GM03348 (cell line): ENCODE measurements at regions not wholly inside any gene's neighbourhood (a gene's known extent, or its start where the extent isn't known, plus 50 kb on each side); places are given as distances from the start of the nearest gene placed in this dataset.

Source experiments
- DNase-seq: peaks from one replicate; pipeline ENCODE4 v3.0.0; 2012; ENCODE audit warnings: low spot score

DNA sequence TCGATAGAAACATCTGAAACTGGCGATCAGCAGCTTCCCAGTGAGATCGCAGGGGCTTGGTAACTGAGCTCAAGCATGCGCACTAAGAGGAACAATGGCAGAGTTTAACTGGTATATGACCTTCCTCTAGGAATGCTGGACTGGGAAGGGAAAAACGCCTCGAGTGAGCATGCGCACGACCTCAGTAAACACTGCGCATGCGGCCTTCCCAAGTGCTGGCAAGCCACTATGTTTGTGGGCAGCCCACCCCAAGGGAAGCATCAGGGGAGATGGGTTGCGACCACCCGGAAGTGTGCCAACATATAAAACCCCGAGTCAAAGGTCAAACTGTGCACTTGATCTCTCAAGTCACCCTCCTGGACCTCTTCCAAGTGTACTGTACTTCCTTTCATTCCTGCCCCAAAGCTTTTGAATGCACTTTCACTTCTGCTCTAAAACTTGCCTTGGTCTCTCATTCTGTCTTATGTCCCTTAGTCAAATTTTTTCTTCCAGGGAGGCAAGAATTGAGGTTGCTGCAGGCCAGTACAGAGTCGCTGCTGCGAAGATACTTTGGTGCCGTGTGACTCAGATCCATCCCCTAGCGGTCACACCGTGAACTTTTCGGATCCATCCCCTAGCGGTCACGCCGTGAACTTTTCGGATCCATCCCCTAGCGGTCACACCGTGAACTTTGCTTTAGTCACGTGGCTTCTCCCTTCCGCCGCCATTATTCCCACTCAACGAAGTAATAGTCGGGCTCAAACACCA lies 243.3 kb downstream of the FAM43A start:
- no peak for DNase-seq

DNA sequence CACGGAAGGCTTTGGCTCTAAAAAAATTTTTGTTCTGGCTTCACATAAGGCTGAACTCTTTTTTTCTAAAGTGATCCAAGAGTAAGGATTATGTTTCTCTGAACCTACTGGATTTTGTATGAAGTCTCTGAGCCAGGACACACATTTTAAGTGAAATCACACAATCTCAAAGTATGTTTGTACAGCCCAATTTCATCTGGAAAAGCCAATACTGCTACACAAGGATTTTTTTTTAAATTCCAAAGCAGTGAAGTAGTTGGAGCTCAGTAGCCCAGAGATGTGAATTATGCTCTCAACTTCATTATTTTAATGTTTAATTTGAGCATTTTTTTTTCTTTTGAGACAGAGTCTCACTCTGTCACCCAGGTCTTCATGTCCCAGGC lies 243.9 kb downstream of the FAM43A start:
- DNase-seq: peak; percentile 20

DNA sequence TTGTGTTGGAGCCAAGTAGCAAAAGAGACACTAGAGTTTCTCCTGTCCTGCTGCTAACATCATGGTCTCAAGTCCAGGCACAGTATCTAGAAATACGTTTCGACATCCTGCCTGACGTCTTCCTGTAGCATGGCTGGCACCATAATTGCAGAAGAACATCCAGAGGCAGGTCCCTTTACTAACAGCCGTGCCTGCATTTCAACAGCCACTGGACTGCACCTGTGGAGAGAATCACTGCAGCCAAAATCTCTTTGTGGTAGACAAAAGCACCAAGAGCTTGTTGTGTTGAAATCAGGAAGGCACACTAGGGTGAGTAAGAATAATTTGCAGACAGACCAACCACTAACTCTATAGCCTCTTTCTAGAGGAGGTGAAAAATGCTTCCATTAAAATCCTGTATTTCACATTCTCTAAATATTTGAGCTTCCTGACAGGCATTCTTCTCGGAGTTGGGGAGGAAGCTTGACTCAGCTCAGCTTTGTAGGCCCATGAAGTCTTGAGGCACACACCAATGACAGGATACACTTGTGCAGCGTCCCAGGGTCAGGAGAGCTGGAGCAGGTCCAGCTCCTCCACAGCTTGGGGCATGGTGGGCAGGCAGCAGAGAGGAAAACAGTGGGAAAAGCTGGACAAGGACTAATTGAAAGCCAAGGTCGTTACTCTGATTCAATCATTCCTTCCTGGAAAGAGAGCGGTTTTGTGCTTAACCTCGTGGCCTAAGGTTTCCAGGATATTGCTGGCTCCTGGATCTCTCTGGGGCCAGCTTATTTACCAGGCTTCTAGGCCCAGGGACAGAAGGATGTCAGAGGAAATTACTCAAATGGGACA lies 244.9 kb downstream of the FAM43A start:
- peak; percentile 84 for DNase-seq

DNA sequence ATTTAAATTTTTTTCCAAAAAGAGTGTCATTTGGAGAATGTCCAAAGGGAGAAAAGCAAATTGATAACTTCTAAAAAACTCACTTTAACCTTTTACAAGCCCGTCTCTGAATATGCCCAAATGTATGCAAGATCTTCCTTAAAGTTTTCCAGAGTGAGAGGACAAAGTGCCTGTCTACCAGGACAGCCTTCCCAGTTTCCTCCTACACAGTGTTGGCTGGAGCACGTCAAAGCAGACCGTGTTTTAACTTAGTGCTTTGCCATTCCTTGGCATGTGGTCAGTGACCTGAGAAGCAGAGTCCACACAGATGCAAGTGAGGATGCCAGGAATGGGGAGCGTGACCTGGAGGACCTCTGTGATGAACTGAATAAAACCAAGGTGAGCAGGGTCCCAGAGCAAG lies 245.7 kb downstream of the FAM43A start:
- DNase-seq: peak; percentile 43

DNA sequence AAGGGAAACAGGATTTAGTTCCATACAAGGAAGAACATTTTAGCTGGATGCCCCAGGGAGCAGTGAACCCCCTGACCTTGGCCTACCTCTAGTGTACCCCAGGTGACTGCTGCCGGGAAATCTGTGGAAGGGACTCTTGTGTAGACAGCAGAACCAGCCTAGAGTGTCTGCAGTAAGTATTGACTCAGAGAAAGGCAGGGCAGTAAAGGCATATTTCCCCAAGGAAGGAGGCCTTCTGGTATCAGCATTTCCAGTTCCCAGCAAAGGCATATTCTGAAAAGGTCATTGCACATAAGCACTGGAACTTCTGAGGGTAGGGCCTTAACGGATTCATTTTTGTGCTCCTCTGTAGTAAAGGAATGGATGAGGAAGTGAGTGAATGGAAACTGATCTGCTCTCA lies 246.2 kb downstream of the FAM43A start:
- DNase-seq: no peak

DNA sequence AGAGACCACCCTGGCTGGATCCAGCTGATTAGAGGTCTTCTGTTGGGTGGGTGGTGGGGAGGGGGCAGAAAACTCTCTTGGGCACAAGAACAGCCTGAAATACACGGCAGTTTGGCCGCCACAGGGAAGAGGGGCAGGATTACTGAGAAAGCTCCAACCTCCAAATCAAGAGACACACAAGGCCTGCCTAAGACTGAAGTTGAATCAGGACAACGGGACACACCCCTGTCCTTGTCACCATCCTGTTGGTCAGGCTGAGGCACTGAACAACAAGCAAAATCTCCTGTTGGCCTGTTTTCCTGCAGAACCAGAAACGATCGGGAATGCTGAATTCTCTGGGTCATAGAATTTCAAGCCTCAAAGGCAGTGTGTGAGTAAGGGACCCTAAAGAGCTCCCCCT lies 247.8 kb downstream of the FAM43A start:
- no peak for DNase-seq

DNA sequence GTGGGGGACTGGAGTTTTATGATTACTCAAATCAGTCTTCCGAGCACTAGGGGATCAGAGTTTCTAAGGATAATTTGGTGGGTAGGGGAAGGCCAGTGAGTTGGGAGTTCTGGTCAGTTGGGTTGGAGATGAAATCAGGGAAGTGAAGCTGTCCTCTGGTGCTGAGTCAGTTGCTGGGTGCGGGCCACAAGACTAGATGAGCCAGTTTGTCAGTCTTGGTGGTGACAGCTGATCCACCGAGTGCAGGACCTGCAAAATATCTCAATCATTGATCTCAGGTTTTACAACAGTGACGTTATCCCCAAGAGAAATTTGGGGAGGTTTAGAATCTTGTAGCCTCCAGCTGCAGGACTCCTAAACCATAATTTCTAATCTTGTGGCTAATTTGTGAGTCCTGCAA lies 249.4 kb downstream of the FAM43A start:
- no peak for DNase-seq

DNA sequence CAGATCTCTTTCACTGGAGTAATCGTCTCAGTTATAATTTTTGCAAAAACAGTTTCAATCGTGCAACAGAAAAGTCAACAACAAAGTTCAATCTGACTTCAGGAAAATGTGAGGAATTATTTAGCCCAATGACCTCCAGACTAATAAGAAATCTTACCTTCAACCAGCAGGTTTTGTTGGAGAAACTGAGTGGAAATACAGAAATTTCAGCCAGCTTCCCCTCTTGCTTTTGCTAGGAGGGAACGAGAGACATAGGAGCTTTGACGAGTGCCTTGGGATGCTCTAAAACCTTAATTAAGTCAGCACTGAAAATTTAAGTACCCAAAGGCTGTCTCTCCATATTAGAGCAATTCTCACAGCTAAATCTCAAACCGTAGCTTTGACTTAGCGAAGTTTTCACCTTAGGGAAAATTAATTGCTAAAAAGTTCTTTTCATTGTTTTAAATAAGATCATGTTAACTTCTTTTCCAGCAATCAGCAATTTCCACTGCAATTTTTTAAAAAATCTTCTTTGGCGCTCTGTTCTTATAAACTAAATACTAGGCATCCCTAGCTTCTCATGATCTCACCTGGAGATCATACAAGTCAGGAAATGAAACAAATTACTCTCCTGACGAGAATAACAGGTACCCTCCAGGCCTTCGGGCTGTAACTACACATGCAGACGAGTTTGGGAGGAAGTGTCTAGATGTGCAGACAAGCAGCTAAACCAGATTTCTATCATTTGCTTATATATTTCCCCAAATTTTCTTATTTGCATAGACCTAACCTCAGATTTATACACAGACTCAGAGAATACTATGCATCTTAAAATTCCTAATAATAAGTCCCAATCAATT lies 250.2 kb downstream of the FAM43A start:
- no peak for DNase-seq

DNA sequence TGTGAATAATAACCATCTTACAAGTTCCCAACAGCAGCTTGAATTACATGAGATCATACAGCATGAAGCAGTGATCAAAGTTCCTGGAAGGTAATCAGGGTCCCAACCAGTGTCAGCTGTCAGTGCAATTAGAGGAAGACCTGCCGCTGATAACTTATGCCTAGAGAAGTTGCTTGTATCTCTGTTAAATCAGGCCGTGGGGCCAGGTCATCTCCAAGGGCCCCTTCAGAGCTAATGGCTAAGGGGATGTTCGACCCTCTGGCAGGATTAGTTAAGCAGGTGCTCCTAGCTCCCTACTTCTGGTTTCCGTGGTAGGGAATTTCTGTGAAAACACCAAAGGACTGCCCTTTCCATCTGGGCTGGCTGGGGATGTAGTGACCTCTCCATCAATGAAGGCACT lies 251.0 kb downstream of the FAM43A start:
- no peak for DNase-seq

DNA sequence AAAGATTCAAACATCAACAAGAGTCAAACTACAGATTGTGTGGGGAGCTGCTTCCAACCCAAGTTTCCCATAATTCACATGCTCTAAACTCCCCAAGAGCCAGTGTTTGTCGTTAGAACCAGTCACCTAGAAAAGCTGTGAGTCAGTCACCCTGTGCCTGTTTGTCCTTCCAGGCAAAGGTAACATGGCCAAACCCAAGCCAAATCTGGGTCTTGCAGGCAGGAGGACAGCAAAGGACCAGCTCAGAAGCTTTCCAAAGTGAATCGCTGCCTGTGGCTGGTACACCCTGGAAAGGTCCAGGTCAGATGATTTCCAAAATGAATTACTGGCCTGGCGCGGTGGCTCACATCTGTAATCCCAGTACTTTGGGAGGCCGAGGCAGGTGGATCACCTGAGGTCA lies 251.5 kb downstream of the FAM43A start:
- DNase-seq: no peak

DNA sequence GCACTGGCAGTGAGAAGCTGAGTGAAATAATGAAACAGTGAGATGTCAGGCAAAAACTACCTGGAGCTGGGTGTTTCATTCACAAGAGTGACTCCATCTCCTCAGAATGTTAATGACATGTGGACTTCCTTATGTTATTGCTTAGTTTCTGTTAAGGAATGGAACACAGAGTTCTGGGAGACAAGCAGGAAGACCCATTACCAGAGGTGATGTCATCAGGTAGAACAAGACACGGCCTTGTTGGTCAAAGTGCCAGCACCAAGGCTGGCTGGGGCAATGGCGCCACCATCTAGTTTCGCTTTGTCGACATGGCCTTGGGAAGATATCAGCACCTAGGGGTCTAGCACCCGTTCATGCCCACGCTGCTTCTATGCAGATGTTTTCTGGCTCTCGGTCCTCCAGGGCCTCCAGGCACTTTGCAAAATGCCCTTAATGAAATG lies 252.2 kb downstream of the FAM43A start:
- DNase-seq: no peak

DNA sequence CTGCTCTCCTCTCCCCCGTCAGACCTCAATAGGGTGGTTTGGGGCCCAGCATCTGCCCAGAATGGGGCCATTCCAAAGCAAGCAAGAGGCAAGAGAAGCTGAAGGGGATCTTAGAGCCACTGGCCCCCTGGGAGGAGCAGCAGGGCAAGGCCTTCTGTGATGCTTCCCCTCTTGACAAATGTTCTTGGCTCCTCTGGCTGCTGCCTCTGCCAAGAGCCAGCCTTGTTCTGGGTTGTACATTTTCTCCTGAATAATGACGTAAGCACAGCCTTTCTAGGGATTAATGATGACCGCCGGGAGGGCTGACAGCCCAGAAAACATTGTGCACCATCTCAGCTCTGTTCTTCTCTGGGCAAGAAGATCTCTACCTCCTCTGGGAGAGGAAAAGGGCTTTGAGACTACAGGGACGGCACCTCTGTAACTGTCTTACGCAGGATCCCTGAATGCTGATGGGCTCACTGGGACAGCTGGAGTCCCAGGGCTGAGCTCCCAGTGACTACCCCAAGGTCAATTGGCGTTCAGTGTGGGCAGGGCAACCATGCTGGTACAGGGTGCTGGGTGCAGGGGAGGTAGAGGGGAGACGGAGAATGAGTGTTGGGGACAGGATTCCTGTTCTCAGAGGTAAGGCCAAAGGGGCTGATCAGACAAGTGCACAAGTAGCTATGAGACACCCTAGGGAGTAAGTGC lies 253.3 kb downstream of the FAM43A start:
- no peak for DNase-seq

DNA sequence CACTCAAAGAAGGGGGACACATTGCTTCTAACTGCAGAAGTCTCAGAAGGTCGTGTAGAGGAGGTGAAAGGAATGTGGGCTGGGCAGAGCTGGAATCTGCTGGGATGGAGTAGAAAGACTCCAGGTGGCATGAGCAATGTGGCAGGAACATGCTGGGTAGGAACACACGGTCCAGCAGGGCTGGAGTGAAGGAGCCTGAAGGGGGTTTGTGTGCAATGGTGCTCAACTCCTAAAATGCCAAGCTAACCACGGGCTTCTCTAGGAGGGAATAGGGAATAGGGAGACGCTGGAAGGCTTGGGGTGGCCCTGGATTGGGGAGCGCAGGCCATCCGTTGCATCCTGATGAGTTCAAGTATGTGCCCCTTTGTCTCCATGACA lies 253.8 kb downstream of the FAM43A start:
- no peak for DNase-seq

DNA sequence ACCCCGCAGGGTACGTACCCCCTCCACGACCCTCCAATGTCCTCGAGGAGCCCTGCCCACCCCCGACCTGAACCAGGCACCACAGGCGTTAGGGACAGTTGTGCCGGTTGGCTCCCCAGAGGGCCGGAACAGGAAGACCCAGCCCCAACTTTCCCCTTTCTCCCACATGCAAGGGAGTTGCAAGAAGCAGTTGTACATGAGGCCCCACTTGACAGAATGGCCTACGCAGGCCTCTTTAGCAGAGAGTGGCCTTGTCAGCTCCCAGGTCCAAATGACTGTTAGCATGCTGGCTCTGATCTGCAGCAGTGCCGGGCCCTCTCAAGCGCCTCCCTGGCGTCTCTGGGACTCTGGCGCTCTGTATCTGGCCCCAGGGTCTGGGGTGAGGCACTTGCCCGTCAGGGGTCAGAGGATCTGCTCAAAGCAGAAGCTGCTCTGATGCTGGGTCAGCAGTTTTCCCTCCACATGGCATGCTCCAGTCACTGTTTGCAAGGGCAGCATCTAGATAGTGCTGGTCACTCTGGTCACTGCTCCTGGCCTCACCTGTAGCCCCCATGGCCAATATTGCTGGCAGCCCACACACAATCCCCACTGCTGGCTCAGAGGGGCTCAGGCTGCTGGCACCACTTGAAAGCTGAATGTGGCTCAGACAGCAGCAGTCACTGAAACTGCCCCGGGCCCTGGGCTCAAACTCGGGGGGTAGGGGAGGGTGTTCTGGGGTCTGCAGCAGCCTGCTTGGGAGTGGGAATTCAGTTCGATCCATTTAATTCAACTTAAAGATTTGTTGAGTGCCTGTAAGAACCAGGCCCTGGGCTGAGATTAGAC lies 254.5 kb downstream of the FAM43A start:
- DNase-seq: no peak

DNA sequence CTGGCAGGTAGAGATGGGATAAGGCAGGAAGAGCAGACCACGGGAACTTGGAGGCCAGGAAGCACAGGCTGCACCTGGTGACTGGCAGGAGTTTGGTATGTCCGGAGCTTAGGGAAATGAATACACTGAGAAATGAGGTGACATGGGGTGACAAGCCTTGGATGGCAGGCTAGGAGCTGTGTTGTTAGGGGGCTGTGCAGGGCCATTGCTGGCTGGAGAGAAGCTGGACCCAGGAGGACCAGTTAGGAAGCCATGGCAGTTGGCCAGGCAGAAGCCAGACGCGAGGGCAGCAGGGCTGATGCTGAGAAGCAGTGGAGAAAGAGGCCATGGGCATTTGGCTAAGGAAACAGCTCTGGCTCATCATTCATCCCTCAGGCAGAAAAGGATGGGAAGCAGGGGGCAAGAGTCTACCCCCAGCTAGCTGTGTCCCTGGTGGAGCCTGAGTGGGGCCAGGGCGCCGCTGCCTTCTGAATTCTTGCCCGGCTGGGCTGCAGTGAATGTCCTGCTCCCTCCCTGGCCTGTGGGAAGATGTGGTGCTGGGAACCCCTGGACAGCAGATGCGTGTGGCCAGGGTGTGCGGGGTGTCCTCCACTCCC lies 255.8 kb downstream of the FAM43A start:
- DNase-seq: no peak

DNA sequence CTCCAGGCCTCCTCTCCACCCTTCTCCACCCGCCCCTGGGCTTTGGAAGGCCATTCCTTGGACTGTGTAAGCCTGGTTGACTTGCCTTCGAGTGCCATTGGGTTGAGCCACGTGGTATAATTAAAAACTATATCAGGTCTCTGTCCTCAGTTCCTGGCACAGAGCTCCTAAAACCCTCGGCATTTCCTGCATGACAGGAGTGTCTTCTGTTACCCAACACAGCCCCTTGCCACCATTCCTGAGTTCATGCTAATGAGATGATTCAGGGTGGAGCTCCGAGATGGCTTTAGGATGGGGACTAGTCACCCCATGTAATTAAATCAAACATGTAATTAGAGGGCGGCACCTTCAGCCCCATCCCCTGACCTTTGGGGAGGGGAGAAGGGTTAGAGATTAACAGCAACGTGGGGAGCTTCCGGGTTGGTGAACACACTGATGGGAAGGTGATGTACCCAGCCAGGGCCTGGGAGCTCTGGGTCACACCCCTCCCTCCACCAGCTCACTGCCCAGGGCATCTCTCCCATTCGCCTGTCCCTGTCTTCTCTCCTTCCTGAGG lies 256.4 kb downstream of the FAM43A start:
- DNase-seq: no peak

DNA sequence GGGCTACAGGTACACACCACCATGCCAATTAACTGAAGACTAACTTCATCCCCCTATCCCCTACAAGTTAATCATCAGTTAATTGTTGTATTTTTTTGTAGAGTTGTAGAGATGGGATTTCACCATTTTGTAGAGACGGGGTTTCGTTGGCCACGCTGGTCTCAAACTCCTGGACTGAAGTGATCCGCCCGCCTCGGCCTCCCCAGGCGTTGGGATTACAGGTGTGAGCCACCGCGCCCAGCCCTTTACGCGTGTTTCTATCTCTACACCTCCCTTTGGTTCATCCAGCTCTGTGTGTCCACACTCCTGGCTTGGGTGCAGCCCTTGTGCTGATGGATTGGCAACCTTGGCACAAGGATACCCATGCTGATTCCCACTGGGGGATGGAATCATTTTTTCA lies 258.8 kb downstream of the FAM43A start:
- no peak for DNase-seq

DNA sequence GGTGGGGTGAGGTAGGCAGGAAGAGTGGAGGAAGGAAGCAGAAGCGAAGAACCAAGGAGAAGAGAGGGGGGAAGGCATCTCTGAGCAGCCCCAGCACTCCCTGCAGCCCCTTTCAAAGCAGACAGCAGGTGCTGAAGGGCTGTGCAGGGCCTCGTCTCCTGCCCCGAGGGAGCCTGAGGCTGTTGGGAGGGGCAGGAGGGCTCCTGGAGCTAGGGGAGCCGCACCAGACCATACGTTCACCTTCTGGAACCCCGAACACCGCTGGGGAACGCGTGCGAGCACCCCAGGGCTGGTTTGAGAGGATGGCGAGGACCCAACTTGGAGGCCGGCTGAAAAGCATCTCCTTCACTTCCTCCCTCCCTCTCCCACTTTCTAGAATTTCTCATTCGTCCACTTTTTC lies 259.8 kb downstream of the FAM43A start:
- no peak for DNase-seq

DNA sequence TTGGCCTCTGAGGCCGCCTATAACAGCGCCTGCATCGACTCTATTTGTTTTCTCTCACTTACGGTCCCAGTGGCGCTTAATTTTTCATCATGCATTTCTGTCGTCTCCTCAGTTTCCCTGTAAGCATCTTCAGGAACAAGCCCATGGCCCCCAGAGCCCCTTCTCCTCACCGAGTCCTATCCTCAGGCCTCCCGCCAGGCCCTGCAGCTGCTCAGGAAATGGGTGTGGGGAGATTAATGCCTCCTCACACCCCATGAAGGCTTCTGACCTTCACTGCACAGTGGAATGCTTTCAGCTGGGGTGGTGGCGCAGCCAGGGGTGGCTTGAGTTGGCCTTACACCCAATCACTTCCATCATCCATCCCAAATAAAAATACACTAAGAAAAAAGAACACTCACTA lies 260.4 kb downstream of the FAM43A start:
- no peak for DNase-seq

DNA sequence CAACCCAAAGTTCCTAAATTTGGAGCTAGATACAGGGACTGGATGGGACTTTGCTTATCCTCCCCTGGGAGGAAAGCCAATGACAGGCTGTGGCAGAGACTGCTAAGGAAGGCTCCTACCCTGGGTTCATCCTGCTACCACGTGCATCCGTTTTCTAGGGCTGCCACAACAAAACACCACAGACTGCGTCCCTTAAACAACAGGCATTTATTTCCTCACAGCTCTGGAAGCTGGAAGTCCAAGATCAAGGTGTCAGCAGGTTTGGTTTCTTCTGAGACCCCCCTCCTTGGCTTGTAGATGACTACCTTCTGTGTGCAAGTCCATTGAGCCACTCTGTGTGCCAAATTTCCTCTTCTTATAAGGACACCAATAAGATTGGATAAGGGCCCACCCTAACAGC lies 263.9 kb downstream of the FAM43A start:
- DNase-seq: no peak
